GM10248 (cell line): ENCODE measurements at regions not wholly inside any gene's neighbourhood (a gene's known extent, or its start where the extent isn't known, plus 50 kb on each side); places are given as distances from the start of the nearest gene placed in this dataset.

Experiments used
- CTCF ChIA-PET: fragments of 300-600 bp; sonication (Branson Sonifier 250); formaldehyde crosslinking; extraction: SDS; loops from one replicate; lab custom pipeline; 2021; ENCODE audit warnings: antibody characterized with exemption; lab: Yijun Ruan, JAX
- POLR2A ChIA-PET: fragments of 350-650 bp; sonication (Branson Sonifier 250); formaldehyde crosslinking; extraction: SDS; loops from one replicate; lab custom pipeline; 2020; ENCODE audit warnings: antibody characterized with exemption; lab: Yijun Ruan, JAX
- DNase-seq: peaks from one replicate; pipeline ENCODE4 v3.0.0; 2012; ENCODE audit errors: extremely low spot score
- TF ChIP-seq, protein P1 (sequence below): IDR thresholded peaks from 2 replicates; pipeline ENCODE4 v1.5.1; 2012; ENCODE audit warnings: mild to moderate bottlenecking, low read depth; ENCODE audit errors: extremely low read depth, missing control alignments, control extremely low read depth

DNA sequence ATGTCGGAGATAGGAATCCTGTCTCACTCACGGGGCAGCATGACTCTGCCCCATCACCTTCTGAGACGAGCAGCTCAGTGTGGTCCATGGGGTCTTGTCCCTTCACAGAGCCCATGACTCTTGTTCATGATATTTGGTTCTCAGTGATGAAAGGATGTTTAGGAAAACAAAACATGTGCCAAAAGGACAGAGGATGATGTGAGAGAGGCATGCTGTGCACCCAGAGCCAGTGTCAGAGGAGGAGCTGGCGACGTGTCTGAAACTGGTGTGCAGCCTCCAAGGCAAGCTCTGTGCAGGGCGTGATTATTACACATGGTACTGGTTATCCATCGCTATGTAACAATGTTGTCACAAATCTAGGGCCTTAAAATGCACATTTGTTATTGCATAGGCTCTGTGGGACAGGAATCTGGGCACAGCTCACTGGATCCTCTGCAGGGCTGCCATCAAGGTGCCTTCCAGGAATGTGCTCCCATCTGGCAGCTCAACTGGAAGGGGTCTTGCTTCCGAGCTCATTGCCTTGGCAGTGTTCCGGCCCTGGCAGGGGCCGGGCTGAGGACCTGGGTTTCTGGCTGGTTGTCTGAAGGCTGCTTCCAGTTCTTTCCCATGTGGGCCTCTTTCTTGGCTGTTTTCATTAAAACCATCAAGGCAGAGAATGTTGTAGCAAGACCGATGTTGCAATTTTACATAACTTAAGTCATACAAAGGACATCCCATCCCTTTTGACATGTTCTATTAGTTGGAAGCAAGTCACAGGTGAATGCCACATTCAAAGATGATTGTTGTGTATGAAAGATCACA lies 175.4 kb downstream of the ERMARD start:
- CTCF ChIA-PET = no interaction called here
- TF ChIP-seq, protein P1, sequence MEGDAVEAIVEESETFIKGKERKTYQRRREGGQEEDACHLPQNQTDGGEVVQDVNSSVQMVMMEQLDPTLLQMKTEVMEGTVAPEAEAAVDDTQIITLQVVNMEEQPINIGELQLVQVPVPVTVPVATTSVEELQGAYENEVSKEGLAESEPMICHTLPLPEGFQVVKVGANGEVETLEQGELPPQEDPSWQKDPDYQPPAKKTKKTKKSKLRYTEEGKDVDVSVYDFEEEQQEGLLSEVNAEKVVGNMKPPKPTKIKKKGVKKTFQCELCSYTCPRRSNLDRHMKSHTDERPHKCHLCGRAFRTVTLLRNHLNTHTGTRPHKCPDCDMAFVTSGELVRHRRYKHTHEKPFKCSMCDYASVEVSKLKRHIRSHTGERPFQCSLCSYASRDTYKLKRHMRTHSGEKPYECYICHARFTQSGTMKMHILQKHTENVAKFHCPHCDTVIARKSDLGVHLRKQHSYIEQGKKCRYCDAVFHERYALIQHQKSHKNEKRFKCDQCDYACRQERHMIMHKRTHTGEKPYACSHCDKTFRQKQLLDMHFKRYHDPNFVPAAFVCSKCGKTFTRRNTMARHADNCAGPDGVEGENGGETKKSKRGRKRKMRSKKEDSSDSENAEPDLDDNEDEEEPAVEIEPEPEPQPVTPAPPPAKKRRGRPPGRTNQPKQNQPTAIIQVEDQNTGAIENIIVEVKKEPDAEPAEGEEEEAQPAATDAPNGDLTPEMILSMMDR = no peak
- no peak for DNase-seq
- POLR2A ChIA-PET = no interaction called here

DNA sequence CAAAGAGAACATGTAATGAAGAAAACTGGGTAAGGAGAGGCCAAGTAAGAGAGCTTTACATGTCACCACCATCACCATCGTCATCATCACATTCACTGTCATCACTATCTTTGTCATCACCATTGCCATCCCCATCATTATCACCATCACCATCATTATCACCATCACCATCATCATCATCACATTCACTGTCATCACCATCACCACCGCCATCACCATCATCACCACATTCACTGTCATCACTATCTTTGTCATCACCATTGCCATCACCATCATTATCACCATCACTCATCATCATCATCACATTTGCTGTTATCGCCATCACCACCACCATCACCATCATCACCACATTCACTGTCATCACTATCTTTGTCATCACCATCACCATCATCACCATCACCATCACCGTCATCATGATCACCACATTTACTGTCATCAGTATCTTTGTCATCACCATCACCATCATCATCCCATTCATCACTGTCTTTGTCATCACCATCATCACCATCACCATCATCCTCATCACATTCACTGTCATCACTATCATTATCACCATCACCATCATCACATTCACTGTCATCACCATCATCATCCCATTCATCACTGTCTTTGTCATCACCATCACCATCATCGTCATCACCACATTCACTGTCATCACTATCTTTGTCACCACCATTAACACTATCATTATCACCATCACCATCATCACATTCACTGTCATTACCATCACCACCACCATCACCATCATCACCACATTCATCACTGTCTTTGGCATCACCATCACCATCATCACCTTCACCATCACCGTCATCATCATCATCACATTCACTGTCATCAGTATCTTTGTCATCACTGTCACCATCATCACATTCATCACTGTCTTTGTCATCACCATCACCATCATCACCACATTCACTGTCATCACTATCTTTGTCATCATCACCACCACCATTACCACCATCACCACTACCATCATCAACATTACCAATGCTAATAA lies 172.3 kb downstream of the ERMARD start:
- POLR2A ChIA-PET = no interaction called here
- CTCF ChIA-PET = no interaction called here
- DNase-seq = no peak
- TF ChIP-seq, protein P1 = no peak

DNA sequence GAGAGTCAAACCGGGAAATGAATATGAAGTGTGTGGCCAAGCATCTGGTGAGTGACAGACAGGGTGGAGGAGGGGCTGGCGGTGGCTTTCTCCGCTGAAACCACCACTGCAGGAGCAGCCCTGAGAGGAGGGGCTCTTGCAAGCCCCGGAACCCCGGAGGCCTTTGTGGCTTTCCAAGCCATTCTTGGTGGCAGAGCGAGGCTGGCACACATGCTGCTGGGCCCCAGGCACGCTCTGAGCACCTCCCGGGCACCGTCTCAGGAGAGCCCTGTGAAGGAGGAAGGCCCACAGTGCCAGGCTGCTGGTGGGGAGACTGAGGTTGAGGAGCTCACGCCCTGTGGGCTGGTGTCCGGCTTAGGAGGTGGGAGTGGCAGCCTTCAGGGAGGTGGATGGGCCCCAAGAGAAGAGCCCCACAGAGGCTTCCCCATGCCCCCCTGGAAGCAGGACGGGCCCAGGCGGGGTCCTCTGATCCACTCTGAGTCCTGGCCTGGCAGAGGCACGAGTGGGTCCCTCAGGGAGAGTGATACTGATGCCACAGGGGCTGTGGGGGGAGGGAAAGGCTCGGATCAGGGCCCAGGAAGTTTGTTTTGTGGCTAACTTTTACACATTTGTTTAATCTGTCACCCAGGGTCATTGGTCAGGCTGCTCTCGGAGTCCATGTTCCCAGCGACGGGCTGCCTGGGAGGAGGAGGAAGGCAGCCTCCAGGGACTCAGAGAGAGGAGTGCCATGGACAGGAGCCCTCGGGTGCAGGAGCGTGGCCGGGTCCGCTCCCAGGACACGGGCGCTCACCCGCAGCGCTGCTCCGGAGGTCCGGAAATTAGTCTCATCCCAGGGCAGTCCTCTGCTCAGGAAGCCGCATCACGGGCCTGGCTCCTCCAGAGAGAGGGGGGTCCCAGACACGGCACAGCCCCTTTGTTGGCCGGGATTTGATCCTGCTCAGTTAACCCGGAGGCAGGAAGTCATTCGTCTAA lies 170.7 kb downstream of the ERMARD start:
- ChIA-PET CTCF (no interaction called here), POLR2A (no interaction called here)
- no peak for DNase-seq
- TF ChIP-seq, protein P1 = no peak

DNA sequence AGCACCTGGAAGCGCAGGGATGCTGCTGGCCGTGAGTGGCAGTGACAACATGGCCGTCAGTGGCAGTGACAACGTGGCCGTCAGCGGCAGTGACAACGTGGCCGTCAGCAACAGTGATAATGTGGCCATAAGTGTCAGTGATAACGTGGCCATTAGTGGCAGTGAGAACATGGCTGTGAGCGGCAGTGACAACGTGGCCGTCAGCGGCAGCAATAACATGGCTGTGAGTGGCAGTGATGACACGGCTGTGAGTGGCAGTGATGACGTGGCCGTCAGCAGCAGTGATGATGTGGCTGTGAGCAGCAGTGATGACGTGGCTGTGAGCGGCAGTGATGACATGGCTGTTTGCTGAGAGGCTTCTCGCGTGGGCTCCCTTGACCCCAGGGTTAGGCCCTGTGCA lies 169.8 kb downstream of the ERMARD start:
- TF ChIP-seq, protein P1 = no peak
- DNase-seq = no peak
- ChIA-PET POLR2A (no interaction called here), CTCF (no interaction called here)

DNA sequence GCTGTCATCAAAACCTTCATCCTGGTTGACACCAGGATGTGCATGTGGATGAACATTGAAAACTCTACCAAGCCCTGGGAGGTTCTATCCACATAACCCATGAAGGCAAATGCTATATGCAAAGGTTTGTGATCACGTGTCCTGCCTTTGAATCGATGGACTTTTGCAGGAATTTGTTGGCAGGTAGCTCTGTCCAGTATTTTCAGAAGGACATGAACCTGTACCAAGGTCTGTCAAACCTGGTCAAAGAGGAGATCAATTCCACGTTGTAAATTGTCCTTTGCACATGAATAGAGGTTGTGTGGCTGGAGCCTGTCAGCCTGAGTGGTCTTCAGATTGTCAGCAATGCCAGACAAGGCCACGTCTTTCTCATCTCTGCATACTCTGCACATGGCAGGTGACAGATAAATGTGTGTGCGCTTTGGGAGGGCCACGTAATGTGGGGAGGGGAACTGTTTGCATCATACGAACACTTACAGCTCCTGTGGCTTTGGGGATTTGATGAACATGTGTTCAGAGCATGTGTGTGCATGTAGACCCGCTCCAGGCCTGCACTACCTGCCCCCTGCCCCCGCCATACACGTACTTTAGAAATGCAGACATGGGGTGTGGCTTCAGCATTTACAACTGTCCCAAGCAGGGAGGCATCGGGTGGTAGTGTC lies 169.1 kb downstream of the ERMARD start:
- ChIA-PET POLR2A (no interaction called here), CTCF (interaction anchor here (0.9 kb wide), 1 partner anchor 29 kb away, joined by 3 read pairs; no protein-coding TSS in a partner anchor)
- TF ChIP-seq, protein P1 = no peak
- no peak for DNase-seq
